ENCODE measurements at regions not wholly inside any gene's neighbourhood (a gene's known extent, or its start where the extent isn't known, plus 50 kb on each side); places are given as distances from the start of the nearest gene placed in this dataset.
"Not testable (repeated sequence)": the region's sequence is repeated elsewhere in the genome, so short reads cannot be mapped to it uniquely, and the experiment has no call there.

DNA sequence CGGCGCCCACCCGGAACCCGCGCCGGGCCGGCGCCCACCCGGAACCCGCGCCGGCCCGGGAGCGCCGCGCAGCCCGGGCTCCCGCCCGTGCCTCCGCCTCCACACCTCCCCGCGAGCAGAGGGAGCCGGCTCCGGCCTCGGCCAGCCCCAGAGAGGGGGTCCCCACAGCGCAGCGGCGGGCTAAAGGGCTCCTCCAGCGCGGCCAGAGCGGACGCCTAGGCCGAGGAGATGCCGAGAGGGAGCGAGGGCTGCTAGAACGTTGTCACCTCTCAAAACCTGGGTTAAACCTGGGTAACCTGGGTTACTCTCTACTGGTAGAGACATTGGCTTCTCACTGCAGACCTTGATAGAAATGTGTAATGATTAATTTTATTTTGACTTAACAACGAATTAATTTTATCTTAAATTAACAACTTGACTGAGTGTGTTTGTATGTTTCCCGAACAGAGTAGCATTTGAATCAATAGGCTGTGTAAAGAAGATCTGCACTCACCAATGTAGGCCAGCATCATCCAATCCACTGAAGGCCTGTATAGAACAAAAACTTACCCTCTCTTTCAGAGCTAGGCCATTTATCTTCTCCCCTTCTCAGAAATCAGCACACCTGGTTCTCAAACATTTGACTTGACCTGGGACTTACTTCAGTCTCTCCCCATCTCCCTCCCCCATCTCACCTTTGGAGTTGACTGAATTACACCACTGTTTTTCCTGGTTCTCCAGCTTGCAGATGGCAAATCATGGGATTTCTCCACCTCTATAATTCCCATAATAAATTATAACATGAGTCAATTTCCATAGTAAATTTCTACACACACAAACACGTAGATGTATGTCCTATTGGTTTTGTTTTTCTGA is 242.7 kb downstream of the ASXL3 start:
- H3K4me3 ChIP-seq (ENCODE audit: low read depth, low read length): no peak overlapping the region

DNA sequence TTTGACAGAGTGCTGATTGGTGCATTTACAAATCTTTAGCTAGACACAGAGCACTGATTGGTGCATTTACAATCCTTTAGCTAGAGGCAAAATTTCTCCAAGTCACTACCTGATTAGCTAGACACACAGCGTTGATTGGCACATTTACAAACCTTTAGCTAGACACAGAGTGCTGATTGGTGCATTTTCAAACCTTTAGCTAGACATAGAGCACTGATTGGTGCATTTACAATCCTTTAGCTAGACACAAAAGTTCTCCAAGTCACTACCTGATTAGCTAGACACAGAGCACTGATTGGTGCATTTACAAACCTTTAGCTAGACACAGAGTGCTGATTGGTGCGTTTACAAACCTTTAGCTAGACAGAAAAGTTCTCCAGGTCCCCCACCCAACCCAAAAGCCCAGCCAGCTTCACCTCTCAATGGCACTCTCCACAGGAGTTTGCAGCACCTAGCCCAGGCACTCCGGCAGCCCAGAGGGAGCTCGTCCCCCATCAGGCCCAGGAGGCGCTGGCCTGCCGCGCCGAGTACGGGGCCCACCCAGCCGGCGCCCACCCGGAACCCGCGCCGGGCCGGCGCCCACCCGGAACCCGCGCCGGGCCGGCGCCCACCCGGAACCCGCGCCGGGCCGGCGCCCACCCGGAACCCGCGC is 241.8 kb downstream of the ASXL3 start:
- H3K4me3 ChIP-seq (ENCODE audit: low read depth, low read length): not testable (repeated sequence)

- H3K4me3 ChIP-seq (ENCODE audit: low read depth, low read length): no peak overlapping the region
Observed at GRCh38 chr18:33818145-33818544, 240.1 kb downstream of the ASXL3 start.

- H3K4me3 ChIP-seq (ENCODE audit: low read depth, low read length): no peak overlapping the region
Observed at GRCh38 chr18:33817096-33817495, 239.1 kb downstream of the ASXL3 start.

DNA sequence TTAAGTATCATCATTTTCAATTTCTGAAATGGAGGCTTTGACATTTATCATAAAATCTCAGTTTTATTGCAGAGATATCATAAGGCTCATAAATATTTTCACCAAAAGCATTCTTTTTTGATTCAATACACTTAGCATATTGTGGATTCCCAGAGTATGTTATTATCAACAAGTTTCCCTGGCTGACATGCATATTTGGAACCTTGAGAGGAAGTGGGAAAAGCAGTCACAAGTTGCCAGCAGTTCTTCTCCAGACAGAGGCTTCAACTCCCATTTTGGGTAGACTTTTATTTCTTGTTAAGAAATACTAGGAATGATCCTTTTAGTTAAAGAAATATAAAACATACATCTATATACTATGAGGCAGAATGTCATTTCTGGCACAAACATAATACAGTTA is 236.5 kb downstream of the ASXL3 start:
- no peak overlapping the region for H3K4me3 ChIP-seq (ENCODE audit: low read depth, low read length)

GRCh38 chr18:33812186-33812585 is 234.2 kb downstream of the ASXL3 start:
- no peak overlapping the region for H3K4me3 ChIP-seq (ENCODE audit: low read depth, low read length)

DNA sequence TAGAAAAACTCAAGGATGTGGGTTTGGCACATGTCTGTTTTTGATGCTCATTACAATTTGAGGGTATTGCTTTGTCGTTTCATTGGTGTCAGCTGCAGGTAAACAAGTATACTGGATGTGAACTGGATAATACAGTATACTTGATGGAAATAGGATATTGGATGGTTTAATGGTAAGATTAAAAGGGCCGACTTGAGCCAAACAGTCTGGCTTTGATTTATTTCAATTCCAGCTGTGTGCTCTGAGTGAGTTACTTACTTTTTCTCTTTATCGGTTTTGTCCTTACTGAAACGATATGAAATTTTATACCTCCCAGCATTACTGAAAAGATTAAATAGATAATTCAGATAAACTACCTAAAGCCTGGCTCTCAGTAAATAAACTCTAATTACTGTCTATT is 227.6 kb downstream of the ASXL3 start:
- H3K4me3 ChIP-seq (ENCODE audit: low read depth, low read length): no peak overlapping the region

DNA sequence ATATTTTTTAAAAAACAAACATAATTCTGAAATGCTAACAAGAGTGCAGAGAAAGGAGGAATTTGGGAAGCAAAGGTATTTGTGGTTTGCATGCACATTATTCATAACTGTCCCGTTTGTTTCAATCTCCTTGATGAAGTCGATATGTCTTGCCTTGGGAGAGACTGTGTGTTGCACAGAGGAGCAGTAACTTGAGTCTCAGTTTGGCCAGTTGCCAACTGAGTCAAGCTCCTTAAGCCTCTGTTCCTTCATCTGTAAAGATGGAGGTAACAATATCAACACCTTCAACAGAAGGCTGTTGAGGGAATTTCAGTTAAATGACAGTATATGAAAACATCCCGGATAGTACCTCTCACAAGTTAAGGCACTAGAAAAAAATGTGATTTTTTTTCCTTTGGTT is 226.2 kb downstream of the ASXL3 start:
- H3K4me3 ChIP-seq (ENCODE audit: low read depth, low read length): no peak overlapping the region

- no peak overlapping the region for H3K4me3 ChIP-seq (ENCODE audit: low read depth, low read length)
Observed at GRCh38 chr18:33803636-33804035, 225.6 kb downstream of the ASXL3 start.

- no peak overlapping the region for H3K4me3 ChIP-seq (ENCODE audit: low read depth, low read length)
Observed at GRCh38 chr18:33802955-33803354, 224.9 kb downstream of the ASXL3 start.

All from iPS-11a (cell line).